HG02885 (cell line): ENCODE measurements at regions not wholly inside any gene's neighbourhood (a gene's known extent, or its start where the extent isn't known, plus 50 kb on each side); places are given as distances from the start of the nearest gene placed in this dataset.

Source experiments
- ATAC-seq: cut with Tn5 transposase; IDR thresholded peaks from one replicate; pipeline ENCODE4 v1.9.1; 2021; ENCODE audit warnings: mild to moderate bottlenecking; ENCODE audit not compliant: unreplicated experiment, poor library complexity

DNA sequence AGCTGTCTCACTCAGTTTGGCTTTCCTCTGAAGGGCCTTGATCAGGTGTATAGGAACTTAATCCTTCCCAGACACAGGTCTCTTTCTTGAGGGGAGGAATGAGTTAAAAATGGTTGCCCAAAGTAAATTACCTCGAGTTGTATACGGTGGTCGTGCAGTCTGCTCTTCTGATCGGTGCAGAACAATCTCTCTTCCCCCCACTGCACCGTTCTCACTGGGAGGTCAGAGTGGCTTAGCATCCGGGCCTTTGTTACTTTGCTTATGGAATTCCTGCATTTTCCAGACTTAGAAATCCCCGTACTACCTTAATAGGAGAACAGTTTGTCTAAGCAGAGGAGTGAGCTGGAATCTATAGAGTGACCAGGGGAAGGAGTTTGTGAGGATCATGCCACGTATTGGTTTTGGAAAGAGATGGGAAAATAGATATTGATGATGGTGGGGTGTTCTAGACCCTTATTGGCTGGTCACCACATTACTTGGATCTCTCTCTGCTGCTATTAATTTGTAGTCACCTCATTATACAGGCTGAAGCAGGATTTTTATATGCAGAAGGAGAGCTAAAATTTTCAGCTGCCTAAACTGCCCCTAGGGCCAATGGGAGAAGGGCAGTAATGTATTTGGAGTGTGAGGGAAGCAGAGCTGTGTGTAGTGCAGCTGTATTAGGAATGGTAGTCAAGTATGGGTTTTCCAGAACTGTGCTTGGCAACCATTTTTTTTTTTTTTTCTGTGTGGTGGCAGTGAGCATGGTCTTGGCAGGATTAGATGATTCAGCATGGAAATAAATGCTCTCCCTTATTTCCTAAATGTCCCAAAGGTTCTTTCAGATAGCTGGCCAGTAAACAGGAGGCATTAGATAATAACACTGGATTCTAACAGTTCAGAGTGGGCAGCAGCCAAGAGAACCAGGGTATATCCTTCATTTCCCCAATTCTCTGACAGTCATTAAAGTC lies 81.5 kb downstream of the NDUFS5 start:
- no peak for ATAC-seq

- no peak for ATAC-seq
These were observed 83.5 kb downstream of the NDUFS5 start for GRCh38 chr1:39109644-39110043.

DNA sequence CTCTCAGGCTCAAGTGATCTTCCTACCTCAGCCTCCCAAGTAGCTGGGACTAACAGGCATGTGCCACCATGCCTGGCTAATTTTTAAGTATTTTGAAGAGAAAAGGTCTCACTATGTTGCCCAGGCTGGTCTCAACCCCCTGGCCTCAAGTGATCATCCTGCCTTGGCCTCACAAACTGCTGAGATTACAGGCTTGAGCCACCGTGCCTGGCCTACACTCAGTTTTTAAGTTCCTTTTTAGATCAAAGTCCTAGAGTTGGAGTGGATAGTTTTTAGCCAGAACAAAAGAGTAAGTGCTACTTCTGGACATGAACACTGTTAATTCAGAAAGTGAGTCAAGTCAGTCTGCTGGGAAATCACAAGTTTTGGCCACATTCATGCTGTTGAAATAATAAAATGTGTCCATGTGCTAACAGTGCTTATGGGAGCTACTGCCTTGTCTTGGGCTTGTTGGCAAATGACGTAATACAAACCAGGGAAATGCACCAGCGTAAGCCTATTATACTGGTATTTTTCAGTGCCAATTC lies 84.2 kb downstream of the NDUFS5 start:
- no peak for ATAC-seq

DNA sequence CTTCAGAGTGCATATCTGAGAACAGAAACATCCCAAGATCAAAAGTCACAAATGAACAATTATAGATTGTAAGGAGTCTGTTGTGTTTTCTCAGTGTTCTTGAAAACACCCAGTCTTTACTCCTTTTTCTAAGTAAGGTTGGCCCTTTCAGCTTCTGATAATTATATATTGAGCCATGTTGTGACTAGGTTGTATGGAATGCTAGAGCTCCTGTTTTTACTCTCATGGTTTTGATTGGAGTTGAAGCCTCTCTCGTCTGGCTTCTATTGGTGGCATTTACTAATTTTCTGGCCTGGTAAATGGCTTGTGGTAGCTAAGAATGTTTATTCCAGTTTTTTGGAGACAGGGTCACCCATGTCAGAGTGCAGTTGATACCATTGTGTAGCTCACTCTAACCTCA lies 84.7 kb downstream of the NDUFS5 start:
- no peak for ATAC-seq

DNA sequence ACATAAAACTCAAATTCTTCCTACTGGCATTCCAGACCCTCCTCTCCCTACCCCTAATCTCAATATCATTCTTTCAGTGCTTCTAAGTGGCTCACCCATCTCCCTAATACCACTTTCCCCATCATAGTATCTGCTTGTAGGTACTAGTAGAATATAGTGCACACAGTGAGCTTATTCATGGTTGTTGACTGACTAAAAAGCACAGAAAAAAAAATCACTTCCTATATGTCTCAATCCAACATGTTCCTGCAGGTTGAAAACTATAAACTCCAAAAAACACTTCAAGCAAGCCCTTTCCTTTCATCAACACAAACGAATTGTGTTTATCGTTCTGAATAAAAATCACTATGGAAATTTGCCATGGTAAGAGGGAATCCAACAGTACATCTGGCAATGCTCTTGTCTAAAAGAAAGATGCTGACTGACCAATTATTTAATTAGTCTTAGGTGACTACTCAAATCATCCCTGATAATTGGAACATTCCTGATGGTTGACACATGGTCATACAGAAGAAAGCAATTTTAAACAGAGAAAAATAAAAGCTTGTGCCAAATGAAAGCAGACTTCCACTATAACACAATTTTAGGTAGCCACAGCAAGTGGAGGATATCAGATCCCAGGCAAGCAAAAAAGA lies 87.1 kb downstream of the NDUFS5 start:
- ATAC-seq = no peak

DNA sequence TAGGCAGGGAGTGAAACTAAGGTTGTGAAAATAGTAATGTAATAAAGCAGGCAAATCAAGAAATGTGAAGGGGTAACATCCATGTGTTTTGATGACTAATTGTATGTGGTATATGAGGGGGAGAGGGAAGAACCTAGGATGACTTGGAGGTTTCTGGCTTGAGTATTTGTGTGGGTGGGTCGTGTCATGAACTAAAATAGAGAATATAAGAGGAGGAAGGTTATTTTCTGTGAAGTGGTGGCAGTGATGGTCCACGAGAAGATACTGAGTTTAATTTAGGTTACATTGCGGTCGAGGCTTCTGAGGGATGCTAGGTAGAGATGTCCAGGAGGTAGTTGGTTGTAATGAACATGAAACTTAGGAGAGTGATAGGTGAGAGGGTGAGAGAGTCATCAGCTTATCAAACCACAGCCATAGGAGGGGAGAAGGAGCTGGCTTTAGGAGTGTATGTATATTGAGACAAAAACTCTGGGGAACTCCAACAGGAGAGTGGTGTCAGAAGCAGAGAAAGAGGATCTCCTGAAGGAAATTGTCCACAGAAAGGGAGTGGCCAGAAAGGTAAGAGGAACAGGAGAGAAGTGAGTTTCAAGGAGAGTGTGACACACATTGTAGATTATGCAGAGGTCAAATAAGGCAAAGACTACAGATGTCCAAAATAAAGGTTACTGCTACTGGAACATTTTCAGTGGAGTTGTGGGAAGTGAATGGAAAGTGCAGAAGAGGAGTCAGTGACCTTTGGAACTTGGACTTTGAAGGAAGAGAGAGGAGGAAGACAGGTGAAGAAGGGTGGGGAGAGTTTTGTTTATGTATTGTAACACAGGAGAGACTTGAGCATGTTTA lies 89.0 kb upstream of the MACF1 start:
- no peak for ATAC-seq

GRCh38 chr1:39116116-39116607 lies 88.3 kb upstream of the MACF1 start:
- ATAC-seq = no peak

DNA sequence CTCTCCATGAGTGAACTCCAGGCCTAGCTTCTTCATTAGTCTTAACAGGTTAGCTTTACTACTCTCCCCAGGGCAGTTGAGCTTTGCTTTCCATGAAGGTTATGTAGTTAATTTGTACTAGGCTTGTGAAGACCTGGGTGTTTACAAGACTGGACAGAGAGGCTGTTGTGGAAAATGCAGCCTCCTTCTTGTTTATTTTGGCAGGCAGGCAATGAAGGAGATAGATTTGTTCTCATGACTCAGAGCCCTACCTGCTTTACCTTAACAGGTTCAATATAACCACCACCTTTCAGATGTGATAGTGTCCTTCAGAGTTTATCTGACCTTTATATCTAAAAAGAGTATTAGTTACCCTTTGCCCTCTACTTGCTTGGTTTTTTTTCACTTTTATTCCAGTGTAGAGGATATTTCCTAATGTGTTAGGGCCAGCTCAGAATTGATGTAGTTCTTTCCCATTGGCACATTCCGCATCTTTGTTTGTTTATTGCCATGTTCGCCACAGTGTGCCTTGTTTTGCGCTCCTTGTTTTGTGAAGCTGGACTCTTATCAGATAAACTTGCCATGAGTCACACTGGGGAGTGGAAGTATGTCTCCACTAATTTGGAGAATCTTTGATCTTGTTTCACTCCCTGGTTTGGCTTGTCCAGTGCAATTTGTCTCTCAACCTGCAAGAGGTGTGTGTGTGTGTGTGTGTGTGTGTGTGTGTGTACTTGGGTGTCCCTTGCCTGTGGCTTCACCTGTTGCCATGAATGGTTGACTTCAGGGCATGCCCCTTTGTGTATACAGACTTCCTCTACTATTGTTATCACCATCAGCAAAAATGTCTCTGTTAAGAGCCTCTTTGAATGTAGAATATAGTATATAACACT lies 87.4 kb upstream of the MACF1 start:
- ATAC-seq = no peak

GRCh38 chr1:39117899-39118450 lies 86.5 kb upstream of the MACF1 start:
- ATAC-seq = no peak

GRCh38 chr1:39122056-39122455 lies 82.4 kb upstream of the MACF1 start:
- ATAC-seq = no peak

DNA sequence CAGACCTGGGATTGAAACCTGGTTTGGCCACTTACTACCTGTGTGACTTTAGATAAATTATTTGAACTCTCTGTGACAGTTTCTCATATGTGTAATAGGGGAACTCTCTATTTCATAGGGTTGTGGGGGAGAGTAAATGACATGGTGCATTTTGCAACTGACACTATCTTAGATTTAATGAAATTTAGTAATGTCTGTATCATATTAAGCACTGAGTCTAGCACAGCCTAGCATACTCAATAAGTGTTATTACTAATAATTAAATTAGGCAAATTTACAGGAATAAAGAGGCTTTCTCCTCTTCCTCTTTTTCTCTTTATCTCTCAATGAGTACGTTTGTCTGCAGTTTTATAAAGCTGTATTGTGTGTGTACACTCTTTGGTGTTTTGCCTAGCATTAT lies 80.2 kb upstream of the MACF1 start:
- ATAC-seq = no peak

- no peak for ATAC-seq
These were observed 77.0 kb upstream of the MACF1 start for GRCh38 chr1:39127513-39127912.

GRCh38 chr1:39128126-39128525 lies 76.4 kb upstream of the MACF1 start:
- ATAC-seq = no peak

- ATAC-seq = no peak
These were observed 75.5 kb upstream of the MACF1 start for GRCh38 chr1:39128959-39129358.

DNA sequence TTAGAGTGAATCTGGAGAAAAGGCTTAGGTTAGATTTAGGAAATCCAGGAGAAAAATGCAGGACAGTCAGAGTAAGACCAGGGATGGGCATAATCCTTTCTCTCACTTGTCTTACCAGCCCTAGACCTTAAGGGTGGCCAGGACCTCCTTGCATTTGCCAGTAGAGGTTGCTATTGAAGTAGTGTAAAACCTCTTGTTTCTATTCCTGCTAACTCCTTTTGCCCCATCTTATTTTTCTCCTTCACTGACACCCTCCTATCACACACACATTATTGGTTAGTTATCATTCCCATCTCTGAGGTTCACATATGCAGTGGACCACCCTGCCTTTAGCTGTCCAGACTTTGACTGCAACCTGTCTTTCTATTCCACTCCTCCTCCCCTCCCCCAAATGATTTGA lies 75.0 kb upstream of the MACF1 start:
- ATAC-seq = no peak

- ATAC-seq = no peak
These were observed 74.2 kb upstream of the MACF1 start for GRCh38 chr1:39130325-39130724.

GRCh38 chr1:39131940-39132339 lies 72.6 kb upstream of the MACF1 start:
- ATAC-seq = no peak

DNA sequence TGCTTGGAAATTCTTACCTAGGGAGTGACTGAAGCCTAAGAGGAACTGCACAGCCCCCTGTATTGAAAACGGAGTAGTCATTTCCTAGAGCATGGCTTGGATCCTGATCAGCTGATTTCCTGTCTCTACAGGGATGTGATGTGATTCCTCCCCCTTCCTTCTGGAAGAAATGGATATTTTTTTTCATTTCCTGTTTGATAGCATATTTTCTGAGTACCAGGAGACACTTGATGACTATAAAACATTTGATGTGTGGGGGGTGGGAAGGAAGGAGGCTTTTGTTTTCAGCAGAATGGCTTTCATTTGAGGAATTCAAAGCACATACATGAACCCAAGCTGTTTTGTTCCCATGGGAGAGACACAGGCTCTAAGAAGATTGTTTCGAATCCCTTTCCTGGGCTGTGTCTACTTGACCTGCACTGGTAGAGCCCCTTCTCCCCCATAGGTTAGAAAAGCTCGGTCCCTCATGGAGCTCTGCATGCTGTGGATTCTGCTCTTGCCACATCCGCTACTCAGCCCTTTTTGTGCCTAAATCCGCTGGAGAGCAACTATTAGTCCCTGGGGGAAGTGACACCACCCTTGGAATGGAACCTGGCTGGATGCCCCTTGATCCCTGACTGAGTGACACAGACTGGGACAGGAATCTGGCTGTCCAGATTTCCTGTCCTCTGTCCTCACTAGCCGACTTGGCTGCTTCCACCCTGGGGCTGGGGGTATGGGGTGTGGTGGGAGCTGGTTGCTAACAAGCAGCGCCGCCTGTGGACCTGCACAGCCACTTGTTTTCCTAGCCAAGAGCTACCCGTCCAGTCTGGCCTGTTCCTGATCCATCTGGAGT lies 71.8 kb upstream of the MACF1 start:
- ATAC-seq = no peak

GRCh38 chr1:39133340-39133684 lies 71.2 kb upstream of the MACF1 start:
- ATAC-seq = no peak
